GM18868 (cell line): ENCODE measurements at regions not wholly inside any gene's neighbourhood (a gene's known extent, or its start where the extent isn't known, plus 50 kb on each side); places are given as distances from the start of the nearest gene placed in this dataset.

ENCODE experiments used
- ATAC-seq: cut with Tn5 transposase; IDR thresholded peaks from one replicate; pipeline ENCODE4 v1.9.1; 2021; ENCODE audit warnings: mild to moderate bottlenecking, moderate library complexity; ENCODE audit not compliant: unreplicated experiment

DNA sequence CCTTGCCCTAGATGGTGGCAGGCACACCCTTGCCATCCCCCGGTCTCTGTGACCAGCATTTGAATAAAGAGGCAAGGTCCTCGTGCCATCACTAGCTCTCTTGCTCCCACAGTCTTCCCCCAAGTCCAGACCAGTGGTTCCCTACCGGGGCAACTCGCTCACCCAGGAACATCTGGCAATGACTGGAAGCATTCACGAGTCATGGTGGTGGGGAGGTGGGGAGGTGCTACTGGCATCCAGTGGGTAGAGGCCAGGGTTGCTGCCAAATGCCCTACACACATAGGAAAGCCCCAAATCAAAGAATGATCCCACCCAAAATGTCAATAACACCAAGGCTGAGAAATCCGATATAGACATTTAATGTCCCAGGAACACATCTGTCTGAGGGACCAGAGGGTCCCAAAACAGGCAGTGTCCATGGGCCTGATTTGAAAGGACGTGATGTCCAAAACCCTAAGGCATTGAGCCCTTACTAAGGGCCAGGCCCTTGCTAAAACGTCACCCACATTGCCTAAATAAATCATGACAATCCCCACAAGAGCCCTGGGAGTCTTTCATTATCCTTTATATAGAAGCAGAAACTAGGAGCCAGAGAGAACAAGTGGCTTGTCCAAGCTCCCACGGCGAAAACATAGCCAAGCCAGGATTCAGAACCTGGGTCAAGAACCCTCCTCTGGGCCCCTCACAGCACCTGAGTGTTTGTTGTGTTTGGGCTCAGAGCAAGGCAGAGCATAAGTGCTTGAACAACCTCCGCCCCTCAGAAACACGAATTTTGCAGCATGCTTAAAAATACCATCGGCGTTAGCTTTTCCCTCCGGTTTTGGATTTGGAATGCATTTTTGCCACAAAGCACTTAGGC is 119.3 kb upstream of the WWC1 start:
- ATAC-seq: no peak

- ATAC-seq: no peak
Measured at GRCh38 chr5:168172760-168173223, 118.7 kb upstream of the WWC1 start.

GRCh38 chr5:168174376-168174775 is 117.1 kb upstream of the WWC1 start:
- peak; percentile 81 for ATAC-seq

DNA sequence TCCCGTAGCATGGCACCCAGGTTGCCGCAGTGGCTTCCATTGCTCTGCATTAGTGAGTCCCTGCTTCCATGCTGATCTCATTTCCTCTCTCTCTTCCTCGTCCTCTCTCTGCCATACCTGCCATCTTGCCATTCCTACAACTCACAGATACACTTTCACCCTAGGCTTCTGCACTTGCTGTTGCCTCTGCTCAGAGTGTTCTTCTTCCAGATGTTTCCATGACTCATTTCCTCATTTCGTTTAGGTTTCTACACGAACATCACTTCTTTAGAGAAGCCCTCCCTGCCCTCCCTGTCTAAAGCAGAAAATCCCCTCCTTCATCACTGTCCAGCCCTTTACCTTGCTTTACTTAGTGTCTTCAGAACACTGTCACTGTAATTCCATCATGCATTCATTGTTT is 115.2 kb upstream of the WWC1 start:
- ATAC-seq: peak; percentile 55

GRCh38 chr5:168176941-168177340 is 114.5 kb upstream of the WWC1 start:
- no peak for ATAC-seq

- no peak for ATAC-seq
Measured at GRCh38 chr5:168177831-168178450, 113.5 kb upstream of the WWC1 start.

- ATAC-seq: no peak
Measured at GRCh38 chr5:168179192-168179593, 112.3 kb upstream of the WWC1 start.

- ATAC-seq: no peak
Measured at GRCh38 chr5:168182269-168182668, 109.2 kb upstream of the WWC1 start.

DNA sequence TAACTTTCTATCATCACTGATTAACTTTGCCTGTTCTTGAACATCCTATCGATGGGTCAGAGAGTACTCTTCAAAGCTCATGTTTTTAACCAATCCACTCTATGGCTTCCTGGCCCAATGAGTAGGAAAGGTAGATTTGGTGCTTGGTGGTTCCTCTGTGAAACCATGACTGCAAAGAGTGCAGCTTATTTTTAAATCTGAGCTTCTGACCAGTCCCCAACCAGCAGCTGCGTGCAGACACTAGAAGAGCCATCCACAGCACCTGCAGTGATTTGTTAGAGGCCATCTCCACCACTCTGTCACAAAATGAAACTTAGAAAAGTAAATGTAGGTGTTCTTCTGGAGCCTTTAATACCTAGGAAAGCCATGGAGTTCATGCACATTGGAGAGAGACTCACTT is 107.3 kb upstream of the WWC1 start:
- peak; percentile 76 for ATAC-seq

- no peak for ATAC-seq
Measured at GRCh38 chr5:168186289-168187074, 105.0 kb upstream of the WWC1 start.

- ATAC-seq: no peak
Measured at GRCh38 chr5:168187614-168188013, 103.8 kb upstream of the WWC1 start.

GRCh38 chr5:168188182-168188581 is 103.3 kb upstream of the WWC1 start:
- ATAC-seq: no peak

GRCh38 chr5:168192120-168192519 is 99.3 kb upstream of the WWC1 start:
- no peak for ATAC-seq

DNA sequence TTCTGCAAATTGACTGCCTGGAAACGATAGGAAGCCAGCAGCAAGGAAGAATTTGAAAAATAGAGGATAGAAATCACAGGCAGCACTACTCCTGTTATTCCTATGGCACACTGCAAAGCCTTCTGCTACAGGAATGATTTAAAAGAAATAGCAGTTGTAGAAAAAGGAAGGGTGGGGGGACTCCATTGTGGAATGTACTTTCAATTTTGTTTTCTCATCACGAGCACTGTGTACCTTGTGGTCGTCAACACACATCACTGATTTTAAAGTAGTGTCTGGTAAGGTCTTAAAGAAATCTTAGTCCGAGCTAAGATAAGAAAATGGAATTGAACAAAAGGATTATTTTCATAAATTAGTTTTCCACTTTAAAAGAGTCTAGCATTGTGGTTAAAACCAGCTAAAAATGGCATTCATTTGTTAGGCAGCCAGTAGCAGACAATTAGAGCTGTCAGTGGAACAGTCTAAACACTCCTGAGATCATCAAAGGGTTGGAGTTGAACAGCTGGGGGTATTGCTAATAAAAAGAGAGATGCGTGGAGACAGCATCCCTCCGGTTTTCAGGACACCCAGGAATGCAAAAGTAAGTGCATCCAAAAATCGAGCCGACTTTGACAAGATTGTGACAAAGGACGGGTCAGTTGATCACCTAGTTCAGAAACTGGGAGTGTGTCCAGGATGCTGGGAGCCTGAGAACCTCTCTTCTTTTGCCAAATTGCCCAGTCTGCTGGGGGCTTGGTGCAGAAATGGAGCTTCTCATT is 97.8 kb upstream of the WWC1 start:
- peak; percentile 54 for ATAC-seq

- ATAC-seq: no peak
Measured at GRCh38 chr5:168195110-168195509, 96.3 kb upstream of the WWC1 start.

DNA sequence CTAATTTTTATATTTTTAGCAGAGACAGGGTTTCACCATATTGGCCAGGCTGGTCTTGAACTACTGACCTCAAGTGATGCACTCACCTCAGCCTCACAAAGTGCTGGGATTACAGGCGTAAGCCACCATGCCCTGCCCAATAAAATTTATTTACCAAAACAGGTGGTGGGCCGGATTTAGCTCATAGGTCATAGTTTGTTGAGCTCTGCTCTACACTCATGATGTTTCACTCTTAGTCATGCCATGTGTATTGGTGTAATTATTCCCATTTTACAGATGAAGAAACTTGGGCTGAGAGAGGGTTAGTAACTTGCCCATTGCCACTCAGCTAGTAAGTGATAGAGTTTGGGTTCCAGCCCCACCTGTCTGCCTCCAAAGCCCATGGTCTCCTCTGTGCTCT is 93.1 kb upstream of the WWC1 start:
- peak; percentile 63 for ATAC-seq

- ATAC-seq: no peak
Measured at GRCh38 chr5:168202996-168203395, 88.4 kb upstream of the WWC1 start.

- no peak for ATAC-seq
Measured at GRCh38 chr5:168204165-168204564, 87.3 kb upstream of the WWC1 start.

DNA sequence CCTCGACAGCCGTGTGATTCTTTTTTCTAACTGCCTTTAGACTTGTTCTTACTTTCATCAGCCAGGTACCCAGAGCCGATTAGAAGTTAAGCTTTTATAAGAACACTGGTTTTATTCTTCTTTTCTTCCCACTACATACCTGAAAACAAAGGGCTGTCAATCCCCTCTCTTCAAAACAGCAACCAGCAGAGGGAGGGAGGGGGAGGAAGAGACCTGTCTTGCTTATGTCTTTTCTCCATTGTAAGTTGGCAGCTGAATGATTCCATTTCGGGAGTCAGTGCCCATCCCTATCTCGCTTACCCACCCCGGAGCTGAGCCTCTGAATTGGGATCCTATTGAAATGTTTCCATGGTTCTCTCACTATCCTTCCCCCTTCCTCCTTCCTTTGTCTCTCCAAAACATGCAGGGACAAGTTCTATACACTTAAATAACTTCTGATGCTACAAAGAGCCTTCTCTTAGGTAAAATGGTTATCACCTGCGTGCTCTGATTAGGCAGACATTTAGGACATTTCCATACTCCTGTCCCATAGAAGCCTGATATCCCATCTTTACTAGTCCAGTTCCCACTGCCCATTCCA is 83.9 kb upstream of the WWC1 start:
- no peak for ATAC-seq

DNA sequence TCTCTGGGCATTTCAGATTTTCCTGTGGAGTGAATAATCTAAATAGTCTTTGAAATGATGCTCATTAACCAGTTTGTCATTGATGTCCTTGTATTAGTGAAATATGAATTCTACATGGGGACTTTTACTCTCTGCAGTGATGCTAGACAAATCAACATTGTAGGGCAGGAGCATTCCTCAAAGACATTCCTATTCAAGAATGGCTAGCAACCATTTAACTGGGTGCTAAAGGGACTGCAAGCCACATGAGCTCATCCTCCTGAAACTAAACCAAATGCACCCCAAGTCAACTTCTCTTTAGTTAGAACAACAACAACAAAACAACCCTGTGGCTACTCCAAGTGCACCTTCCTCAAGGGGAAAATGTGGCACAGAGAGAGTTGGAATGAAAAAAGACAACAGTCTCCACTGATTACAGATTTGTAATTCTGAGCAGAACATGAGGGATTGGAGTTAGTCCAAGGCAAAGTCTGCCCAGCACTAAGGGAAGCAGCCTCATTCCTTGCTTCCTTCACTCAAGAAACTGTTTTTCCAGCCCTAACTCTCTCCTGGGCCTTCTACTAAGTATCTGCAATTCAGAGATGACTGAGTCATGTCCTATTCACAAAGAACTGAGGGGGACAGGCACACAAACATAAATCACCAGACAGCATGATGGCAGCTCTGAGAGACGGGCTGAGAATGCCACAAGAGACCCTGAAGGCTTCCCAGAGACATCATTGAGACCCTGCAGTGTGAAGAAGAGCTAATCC is 82.0 kb upstream of the WWC1 start:
- ATAC-seq: no peak
